Transverse colon (tissue), 4 donors: ENCODE measurements at regions not wholly inside any gene's neighbourhood (a gene's known extent, or its start where the extent isn't known, plus 50 kb on each side); places are given as distances from the start of the nearest gene placed in this dataset.
"Not testable (repeated sequence)": the region's sequence is repeated elsewhere in the genome, so short reads cannot be mapped to it uniquely, and the experiment has no call there.

ENCODE experiments used
- DNase-seq: peaks from one replicate; pipeline ENCODE4 v3.0.0-alpha.2; 2019
- H3K27ac ChIP-seq, 4 donors: fragments of 200-600 bp; sonication (generic); 2 replicates each; pipeline ENCODE4 v1.5.1; 2016 to 2018; ENCODE audit warnings: inconsistent platforms in 4 of 4
- H3K27me3 ChIP-seq: fragments of 200-600 bp; sonication (generic); 2 replicates; pipeline ENCODE4 v1.5.1; 2017; ENCODE audit warnings: inconsistent platforms
- H3K36me3 ChIP-seq, 4 donors: fragments of 200-600 bp; sonication (generic); 2 replicates each; pipeline ENCODE4 v1.5.1; 2017 to 2019; ENCODE audit warnings: inconsistent platforms in 4 of 4
- H3K4me1 ChIP-seq, 4 donors: fragments of 200-600 bp; sonication (generic); 2 replicates each; pipeline ENCODE4 v1.5.1; 2017 to 2020; ENCODE audit warnings: inconsistent platforms in 4 of 4
- H3K4me3 ChIP-seq, 4 donors: fragments of 200-600 bp; sonication (generic); 1 replicate in 1 of 4; 2 replicates in 3 of 4; pipeline versions ENCODE4 v1.5.1 to v1.6.1; 2017 to 2019; ENCODE audit warnings: inconsistent platforms in 4 of 4
- H3K9me3 ChIP-seq, 2 donors: fragments of 200-600 bp; sonication (generic); 2 replicates each; pipeline ENCODE4 v1.5.1; 2017 to 2019; ENCODE audit warnings: inconsistent platforms in 2 of 2
- EP300 ChIP-seq: sonication (generic); formaldehyde crosslinking; IDR thresholded peaks from one replicate; pipeline ENCODE4 v1.6.1; 2017; ENCODE audit warnings: antibody characterized with exemption, low read depth
- POLR2A ChIP-seq: fragments of 450-650 bp; IDR thresholded peaks from one replicate; pipeline ENCODE4 v1.6.1; 2016; ENCODE audit warnings: antibody characterized with exemption, mild to moderate bottlenecking, moderate library complexity
- POLR2AphosphoS5 ChIP-seq, 3 donors: sonication (generic); formaldehyde crosslinking; IDR thresholded peaks; one replicate each; pipeline ENCODE4 v1.6.1; 2016; ENCODE audit warnings: antibody characterized with exemption in 3 of 3
- WGBS, 2 donors: methylation state at CpG; one replicate each; pipeline ENCODE4 v1.1.5; 2018; ENCODE audit warnings: low coverage in 1 of 2; 5-methylcytosine and 5-hydroxymethylcytosine counted together
- in situ Hi-C, 4 donors: fragments of 200-750 bp; cut with MboI; loops; one replicate each; pipeline versions ENCODE4 v1.15.0 to v1.15.1; 2017; ENCODE audit warnings: low sequenced_read_pairs in 3 of 4, low pct_ligation_motif_present in 1 of 4, low pct_unique_long_range_greater_than_20kb in 1 of 4
- intact Hi-C: fragments of 100-400 bp; cut with DNase I; formaldehyde crosslinking; loops from one replicate; pipeline ENCODE4 v1.15.1; 2023; ENCODE audit warnings: low total_unique reads
- TF ChIP-seq, protein P1 (sequence below), 5 experiments: fragments of 200-600 bp in 3 of 5; fragments of 450-650 bp in 2 of 5; sonication (generic) in 3 of 5; IDR thresholded peaks; 1 replicate in 2 of 5; 2 replicates in 3 of 5; pipeline ENCODE4 v1.5.1; 2016 to 2017; ENCODE audit warnings: antibody characterized with exemption in 5 of 5, inconsistent platforms in 3 of 5, mild to moderate bottlenecking in 2 of 5, moderate library complexity in 1 of 5

DNA sequence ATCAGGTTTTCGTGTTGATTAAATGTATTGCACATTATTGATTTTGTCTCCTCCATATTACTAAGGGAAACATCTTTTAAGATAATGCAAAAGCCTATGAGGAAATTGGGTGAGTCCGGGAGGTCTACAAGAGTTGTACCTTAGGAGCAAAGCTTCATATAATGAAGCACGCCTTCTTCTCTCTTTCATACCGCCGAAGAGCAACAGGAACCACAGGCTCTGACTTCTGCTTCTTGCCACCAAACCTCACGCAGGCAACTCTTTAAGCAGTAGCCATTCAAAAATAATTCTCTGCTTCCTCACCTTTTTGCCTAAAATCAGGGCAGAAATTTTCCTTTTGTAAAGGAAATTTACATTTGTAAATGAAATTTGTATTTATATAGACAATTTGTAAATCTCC is 139.6 kb downstream of the SPRY1 start:
- intact Hi-C loops (no loop called here), in situ Hi-C loops (no loop called here)
- no peaks in the 10 kb centered on the region for H3K27me3 ChIP-seq

DNA sequence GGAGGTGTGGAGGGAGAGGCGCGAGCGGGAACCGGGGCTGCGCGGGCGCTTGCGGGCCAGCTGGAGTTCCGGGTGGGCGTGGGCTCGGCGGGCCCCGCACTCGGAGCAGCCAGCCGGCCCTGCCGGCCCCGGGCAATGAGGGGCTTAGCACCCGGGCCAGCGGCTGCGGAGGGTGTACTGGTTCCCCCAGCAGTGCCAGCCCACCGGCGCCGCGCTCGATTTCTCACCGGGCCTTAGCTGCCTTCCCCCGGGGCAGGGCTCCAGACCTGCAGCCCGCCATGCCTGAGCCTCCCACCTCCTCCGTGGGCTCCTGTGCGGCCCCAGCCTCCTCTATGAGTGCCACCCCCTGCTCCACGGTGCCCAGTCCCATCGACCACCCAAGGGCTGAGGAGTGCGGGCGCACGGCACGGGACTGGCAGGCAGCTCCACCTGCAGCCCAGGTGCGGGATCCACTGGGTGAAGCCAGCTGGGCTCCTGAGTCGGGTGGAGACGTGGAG is 141.4 kb downstream of the SPRY1 start:
- WGBS, 2 donors = 95% methylated on average over 39 of the region's 39 CpGs; no CpG with 5 or more reads in 1 of the 2 donors
- in situ Hi-C loops = not testable (repeated sequence)

More for the DNA sequence above, 139.6 kb downstream of the SPRY1 start:
- DNase-seq = no peak
- H3K27ac ChIP-seq = no peak overlapping the region
- H3K4me3 ChIP-seq = no peak overlapping the region
- no peaks in the 10 kb centered on the region for H3K4me1 ChIP-seq
- no peaks in the 10 kb centered on the region for H3K9me3 ChIP-seq
- no peaks in the 10 kb centered on the region for H3K36me3 ChIP-seq
- 64 to 80% methylated on average over 6 of the region's 6 CpGs for WGBS, 2 donors
- TF ChIP-seq, protein P1, sequence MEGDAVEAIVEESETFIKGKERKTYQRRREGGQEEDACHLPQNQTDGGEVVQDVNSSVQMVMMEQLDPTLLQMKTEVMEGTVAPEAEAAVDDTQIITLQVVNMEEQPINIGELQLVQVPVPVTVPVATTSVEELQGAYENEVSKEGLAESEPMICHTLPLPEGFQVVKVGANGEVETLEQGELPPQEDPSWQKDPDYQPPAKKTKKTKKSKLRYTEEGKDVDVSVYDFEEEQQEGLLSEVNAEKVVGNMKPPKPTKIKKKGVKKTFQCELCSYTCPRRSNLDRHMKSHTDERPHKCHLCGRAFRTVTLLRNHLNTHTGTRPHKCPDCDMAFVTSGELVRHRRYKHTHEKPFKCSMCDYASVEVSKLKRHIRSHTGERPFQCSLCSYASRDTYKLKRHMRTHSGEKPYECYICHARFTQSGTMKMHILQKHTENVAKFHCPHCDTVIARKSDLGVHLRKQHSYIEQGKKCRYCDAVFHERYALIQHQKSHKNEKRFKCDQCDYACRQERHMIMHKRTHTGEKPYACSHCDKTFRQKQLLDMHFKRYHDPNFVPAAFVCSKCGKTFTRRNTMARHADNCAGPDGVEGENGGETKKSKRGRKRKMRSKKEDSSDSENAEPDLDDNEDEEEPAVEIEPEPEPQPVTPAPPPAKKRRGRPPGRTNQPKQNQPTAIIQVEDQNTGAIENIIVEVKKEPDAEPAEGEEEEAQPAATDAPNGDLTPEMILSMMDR (IDR thresholded peaks at IDR 0.05) = no peak
- TF ChIP-seq EP300 (no peak), POLR2A (no peak)

DNA sequence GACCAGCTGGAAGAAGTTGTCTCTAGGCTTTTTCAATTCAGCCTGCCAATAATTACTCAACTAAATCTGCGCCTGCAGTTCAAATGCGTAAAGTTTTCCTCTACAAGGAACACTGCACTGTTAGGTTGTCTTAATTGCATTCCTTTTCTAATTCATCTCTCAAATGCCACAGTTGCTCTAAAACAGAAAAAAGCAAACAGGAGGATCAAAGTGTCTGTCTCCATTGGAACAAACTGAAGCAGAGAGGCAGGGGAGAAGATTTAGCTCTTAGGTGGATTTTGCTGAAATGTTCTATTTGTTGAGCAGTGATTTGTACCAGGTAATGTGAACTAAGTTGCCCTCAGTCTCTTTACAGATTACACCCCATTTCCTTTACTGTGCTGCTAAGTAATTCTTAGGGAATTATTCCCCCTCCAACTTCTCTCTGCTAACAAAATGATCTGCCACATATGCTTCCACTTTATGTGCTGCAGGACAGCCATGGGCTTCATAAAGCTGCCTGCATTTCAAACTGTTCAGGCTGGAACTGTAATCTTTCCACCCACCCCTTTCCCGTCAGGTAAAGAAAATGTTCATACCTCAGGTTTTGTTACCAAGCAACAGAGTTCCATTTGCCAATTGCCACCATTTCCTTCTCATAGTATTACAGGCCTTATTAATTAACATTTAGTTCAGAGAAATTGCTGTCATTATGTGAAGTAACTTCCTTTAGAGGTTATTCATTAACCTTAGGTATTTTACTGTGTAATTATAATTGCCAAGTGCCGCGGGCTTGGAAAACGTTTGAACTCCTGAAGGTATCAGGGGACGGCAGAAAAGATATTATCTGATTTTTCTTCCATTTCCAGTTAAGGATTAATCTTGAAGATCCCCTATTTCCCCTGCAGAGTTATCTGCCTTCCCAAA is 149.3 kb downstream of the SPRY1 start:
- TF ChIP-seq, protein P1 (IDR thresholded peaks at IDR 0.05) = no peak
- TF ChIP-seq EP300 = no peak
- TF ChIP-seq POLR2A = no peak
- in situ Hi-C loops (no loop called here), intact Hi-C loops (no loop called here)
- peaks cover 0 to 41% (median 24%) of the 10 kb centered on the region in 4 donors for H3K4me1 ChIP-seq
- H3K36me3 ChIP-seq = no peaks in the 10 kb centered on the region
- 45 to 59% methylated on average over 7 of the region's 7 CpGs for WGBS, 2 donors
- no peak overlapping the region for H3K4me3 ChIP-seq
- H3K27me3 ChIP-seq = no peaks in the 10 kb centered on the region
- H3K27ac ChIP-seq = peak overlapping the region; percentile 77 to 83 (median 80)
- peak; percentile 27 for DNase-seq
- no peaks in the 10 kb centered on the region for H3K9me3 ChIP-seq

More for the DNA sequence above, 141.4 kb downstream of the SPRY1 start:
- H3K4me1 ChIP-seq, H3K27me3 ChIP-seq, H3K27ac ChIP-seq, intact Hi-C loops, H3K36me3 ChIP-seq, DNase-seq, H3K9me3 ChIP-seq, H3K4me3 ChIP-seq: not testable (repeated sequence)

DNA sequence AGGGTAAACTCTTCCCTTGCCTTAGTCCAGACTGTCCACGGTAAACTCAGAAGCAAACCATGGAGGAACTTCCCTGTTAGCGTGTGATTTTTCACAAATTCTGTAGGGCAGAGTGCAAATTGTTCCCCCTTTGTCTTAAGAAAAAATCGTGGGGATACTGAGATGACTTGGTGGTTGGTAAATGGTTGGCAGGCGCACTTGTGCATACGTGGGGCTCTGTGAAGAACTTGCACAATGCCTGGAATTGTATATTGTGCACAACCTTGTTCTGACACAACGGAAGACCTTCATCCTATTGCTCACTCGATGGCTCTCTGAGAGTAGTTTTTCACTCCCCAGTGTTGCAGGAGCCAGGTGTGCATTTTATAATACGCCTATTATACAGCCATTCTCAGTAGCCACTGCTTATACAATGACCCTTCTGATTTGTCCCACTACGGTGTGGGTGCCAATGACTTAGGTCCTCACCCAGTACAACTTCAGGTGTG is 150.0 kb downstream of the SPRY1 start:
- DNase-seq = peak; percentile 14
- intact Hi-C loops (no loop called here), in situ Hi-C loops (no loop called here)
- H3K27me3 ChIP-seq = no peaks in the 10 kb centered on the region
- 38 to 52% methylated on average over 7 to 9 of the region's 9 CpGs for WGBS, 2 donors
- H3K9me3 ChIP-seq = no peaks in the 10 kb centered on the region
- H3K4me3 ChIP-seq = peak overlapping the region in 1 of 4 donors; percentile 5
- no peak for TF ChIP-seq EP300
- TF ChIP-seq, protein P1 (IDR thresholded peaks at IDR 0.05) = no peak
- no peak for TF ChIP-seq POLR2AphosphoS5 (IDR thresholded peaks at IDR 0.05)
- no peak for TF ChIP-seq POLR2A
- H3K4me1 ChIP-seq = peaks cover 0 to 41% (median 24%) of the 10 kb centered on the region in 4 donors
- peak overlapping the region; percentile 77 to 83 (median 80) for H3K27ac ChIP-seq
- H3K36me3 ChIP-seq = no peaks in the 10 kb centered on the region
